GM21717 (cell line): ENCODE measurements at regions not wholly inside any gene's neighbourhood (a gene's known extent, or its start where the extent isn't known, plus 50 kb on each side); places are given as distances from the start of the nearest gene placed in this dataset.
"Not testable (repeated sequence)": the region's sequence is repeated elsewhere in the genome, so short reads cannot be mapped to it uniquely, and the experiment has no call there.

Experiments used
- ATAC-seq: cut with Tn5 transposase; IDR thresholded peaks from one replicate; pipeline ENCODE4 v1.9.1; 2021; ENCODE audit warnings: mild to moderate bottlenecking, moderate library complexity; ENCODE audit not compliant: unreplicated experiment

DNA sequence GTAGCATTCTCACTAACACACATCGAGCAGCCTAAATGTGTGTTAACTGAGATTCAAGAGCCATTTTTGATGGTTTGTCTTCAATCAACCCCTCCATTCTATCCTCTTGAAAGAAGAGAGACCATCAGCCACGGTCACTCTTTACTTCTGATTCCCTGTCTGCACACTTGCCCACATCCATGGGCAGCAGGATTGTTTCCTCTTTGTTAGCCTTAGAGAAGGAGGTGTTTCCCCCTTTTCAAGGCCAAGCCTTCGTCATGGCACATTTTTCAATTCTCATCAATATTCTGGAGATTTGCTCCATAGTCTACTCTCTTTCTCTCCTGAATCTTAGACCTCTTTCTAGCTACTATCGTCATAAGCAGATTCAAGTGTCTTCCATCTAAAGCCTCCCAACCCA is 522.4 kb upstream of the NAALADL2 start:
- ATAC-seq, result no peak

DNA sequence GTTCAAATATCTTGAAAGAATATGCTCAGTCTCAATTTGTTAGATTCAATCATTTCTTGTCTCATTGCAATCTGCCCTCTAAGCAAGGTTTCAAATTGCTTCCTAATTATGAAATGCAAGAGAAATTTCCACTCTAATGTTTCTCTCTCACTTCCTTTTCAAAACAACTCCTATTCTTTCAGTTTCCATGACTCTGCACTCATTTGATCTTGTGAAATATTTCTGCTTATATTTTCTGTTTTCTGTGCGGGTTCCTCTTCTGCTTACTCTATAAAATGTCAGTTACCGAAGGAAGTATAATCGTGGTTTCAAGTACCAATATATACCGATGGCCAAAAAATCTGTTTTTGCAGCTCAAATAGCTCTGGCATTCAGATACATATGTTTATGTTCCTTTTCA is 521.9 kb upstream of the NAALADL2 start:
- ATAC-seq, result no peak

GRCh38 chr3:174340624-174341587 is 518.2 kb upstream of the NAALADL2 start:
- ATAC-seq, result no peak

DNA sequence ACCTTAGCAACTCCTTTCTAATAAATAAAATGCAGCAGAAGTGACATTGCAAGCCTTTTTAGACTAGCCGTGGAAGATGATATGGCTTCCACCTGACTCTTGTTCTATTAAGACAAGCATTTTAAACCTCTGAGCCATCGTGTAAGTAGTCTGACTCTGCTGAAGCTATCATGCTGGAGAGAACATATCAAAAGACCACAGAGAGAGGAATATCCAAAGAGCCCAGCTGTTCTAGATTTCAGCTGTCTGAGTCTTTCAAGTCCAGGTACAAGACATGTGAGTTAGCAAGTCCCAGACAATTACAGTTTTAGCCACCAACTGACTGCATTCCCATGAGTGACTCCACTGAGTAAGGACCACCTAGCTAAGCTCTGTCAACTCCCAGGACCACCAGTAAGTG is 517.0 kb upstream of the NAALADL2 start:
- no peak for ATAC-seq

GRCh38 chr3:174342941-174343501 is 516.1 kb upstream of the NAALADL2 start:
- ATAC-seq, result no peak

DNA sequence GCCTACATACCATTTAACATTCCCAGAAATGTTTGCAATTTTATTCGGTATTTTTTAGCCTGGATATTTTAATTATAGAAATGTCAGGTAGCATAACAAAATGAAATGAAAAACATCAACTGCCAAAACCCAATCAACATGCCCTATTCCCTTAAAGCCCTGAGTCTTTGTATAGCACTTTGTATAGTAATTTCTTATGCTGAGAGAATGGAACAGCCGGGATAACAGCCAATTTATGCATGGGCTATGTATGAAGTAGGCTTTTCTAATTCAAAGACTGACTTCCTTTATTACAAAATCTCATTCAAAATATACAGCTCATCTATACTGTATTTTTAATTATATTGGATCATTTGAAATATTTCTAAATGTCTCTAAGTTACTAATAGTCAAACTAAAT is 513.0 kb upstream of the NAALADL2 start:
- ATAC-seq, result no peak

GRCh38 chr3:174346571-174346970 is 512.6 kb upstream of the NAALADL2 start:
- no peak for ATAC-seq

DNA sequence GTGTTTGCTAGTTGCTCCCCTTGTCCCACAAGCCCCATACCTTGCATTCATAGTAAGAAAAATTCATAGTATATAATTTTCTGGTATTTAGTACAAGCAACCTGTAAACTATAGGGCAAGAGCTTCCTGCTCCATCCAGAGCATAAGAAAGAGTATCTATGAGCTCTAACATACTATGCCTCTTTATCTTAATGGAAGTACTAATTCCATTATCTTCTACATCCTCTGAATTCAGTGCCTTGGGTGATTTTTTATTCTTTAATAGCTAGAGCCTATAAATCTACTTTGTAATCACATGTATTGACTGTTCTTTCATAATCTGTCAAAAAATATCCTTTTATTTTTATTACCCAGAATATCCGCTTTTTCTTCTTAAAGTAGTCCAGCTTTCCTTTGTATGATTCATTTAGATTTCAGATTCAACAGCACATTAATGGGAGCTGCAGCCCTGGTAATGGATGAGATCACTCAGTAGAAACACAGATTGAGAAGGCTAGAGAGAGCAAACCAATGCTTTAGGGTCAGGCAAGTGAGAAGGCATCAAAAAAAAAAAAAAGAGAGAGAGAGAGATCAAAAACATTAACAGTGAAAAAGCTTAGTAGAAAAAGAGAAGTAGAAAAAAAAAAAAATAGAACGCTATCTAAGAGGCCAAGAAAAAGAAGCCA is 511.5 kb upstream of the NAALADL2 start:
- ATAC-seq, result no peak

GRCh38 chr3:174352227-174352626 is 506.9 kb upstream of the NAALADL2 start:
- no peak for ATAC-seq

- ATAC-seq, result no peak
These were observed 503.6 kb upstream of the NAALADL2 start for GRCh38 chr3:174355505-174355904.

- ATAC-seq, result no peak
These were observed 502.5 kb upstream of the NAALADL2 start for GRCh38 chr3:174356596-174356995.

DNA sequence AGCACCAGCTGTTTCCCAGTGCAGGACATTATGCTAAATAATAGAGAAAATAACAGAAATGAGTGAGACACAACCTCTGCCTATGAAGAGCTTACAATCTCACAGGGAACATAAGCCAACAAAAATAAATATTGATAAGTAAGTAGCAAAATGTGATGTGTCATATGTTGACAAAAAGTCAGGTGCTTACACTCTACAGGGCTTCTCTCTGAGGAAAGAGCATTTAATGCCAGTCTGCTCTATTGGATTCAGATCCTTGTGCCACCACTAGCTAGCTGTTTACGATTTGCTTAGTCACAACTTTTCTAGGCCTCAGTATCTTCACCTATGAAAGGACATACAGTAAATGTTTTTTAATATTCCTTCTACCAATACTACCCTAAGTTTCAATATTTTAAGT is 500.9 kb upstream of the NAALADL2 start:
- ATAC-seq, result no peak

- no peak for ATAC-seq
These were observed 496.6 kb upstream of the NAALADL2 start for GRCh38 chr3:174362556-174362955.

GRCh38 chr3:174363256-174363655 is 495.9 kb upstream of the NAALADL2 start:
- no peak for ATAC-seq

DNA sequence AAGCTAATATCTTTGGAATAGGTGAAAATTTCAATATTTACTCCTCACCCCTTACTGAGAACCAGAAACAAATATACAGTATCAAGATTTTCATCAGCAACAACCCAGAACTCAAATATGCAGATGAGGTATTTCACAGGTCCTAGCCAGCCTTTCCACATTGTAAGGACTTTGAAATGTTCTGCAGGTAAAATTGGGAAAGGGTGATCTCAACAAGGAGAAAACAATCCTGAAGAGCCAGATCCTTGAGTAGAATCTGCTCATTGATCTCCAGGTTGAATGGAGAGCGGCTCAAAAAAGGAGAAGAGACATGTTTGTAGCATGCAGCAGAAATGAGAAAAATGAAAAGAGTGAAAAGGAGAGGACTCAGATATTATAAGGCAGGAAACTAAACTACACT is 493.3 kb upstream of the NAALADL2 start:
- ATAC-seq, result no peak

GRCh38 chr3:174366904-174367303 is 492.2 kb upstream of the NAALADL2 start:
- not testable (repeated sequence) for ATAC-seq

GRCh38 chr3:174376346-174376745 is 482.8 kb upstream of the NAALADL2 start:
- no peak for ATAC-seq

GRCh38 chr3:174377096-174377495 is 482.0 kb upstream of the NAALADL2 start:
- no peak for ATAC-seq

GRCh38 chr3:174377684-174378083 is 481.4 kb upstream of the NAALADL2 start:
- no peak for ATAC-seq

DNA sequence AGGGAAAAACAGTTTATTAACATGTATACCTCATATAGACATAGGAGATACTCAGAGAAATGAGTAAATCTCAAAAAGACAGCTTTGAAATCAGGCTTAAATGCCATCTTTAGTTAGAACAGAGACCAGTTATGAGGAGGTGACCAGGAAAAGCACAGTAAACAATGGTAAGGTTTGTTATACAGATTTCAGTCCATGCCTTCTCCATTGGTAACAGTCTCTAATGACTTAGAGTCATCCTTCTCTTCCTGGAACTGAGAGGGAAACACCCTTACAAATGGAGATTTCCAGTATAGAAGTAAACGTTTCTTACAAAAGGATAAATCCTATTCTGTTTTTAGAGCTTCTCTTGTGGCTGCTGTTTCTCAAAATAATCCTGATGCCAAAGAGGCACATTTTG is 476.3 kb upstream of the NAALADL2 start:
- ATAC-seq, result no peak

- no peak for ATAC-seq
These were observed 471.4 kb upstream of the NAALADL2 start for GRCh38 chr3:174387736-174388135.

DNA sequence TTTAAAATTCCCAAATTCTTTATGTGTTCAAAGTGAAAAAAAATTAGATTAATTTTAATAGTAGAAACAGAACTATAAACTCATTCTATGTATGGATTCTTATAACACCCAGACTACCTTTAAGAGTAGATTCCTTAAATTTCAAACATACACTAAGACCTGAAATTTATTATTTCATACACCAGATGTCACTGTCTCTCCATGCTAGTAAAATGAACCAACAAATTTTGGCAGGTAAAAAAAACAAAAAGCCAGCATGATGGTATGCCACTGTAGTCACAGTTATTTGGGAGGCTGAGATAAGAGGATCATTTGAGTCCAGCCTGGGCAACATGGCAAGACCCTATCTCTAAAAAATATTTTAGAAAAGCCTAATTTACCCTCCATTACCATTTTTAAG is 461.3 kb upstream of the NAALADL2 start:
- ATAC-seq, result no peak
